Tibial nerve (tissue), 4 donors: ENCODE measurements at regions not wholly inside any gene's neighbourhood (a gene's known extent, or its start where the extent isn't known, plus 50 kb on each side); places are given as distances from the start of the nearest gene placed in this dataset.

Experiments used
- DNase-seq, 2 donors: peaks; one replicate each; pipeline ENCODE4 v3.0.0-alpha.2; 2019; ENCODE audit warnings: low spot score in 2 of 2
- H3K27ac ChIP-seq, 4 donors: fragments of 200-600 bp; sonication (generic) in 3 of 4; one replicate each; pipeline ENCODE4 v1.5.1; 2017 to 2019; ENCODE audit warnings: mild to moderate bottlenecking in 1 of 4
- H3K27me3 ChIP-seq, 2 donors: fragments of 200-600 bp; sonication (generic) in 1 of 2; one replicate each; pipeline versions ENCODE4 v1.5.1 to v1.6.0; 2017 to 2019
- H3K36me3 ChIP-seq, 3 donors: fragments of 200-600 bp; sonication (generic); one replicate each; pipeline ENCODE4 v1.5.1; 2018 to 2019
- H3K4me1 ChIP-seq, 4 donors: fragments of 200-600 bp; sonication (generic) in 3 of 4; one replicate each; pipeline ENCODE4 v1.5.1; 2017 to 2019
- H3K4me3 ChIP-seq, 4 donors: fragments of 200-600 bp; sonication (generic) in 3 of 4; one replicate each; pipeline ENCODE4 v1.5.1; 2017 to 2019; ENCODE audit warnings: mild to moderate bottlenecking in 1 of 4, moderate library complexity in 1 of 4
- H3K9me3 ChIP-seq, 4 donors: fragments of 200-600 bp; sonication (generic) in 3 of 4; one replicate each; pipeline ENCODE4 v1.5.1; 2017 to 2019
- EP300 ChIP-seq, 2 donors: sonication (generic); formaldehyde crosslinking; IDR thresholded peaks; one replicate each; pipeline ENCODE4 v1.6.1; 2017; ENCODE audit warnings: antibody characterized with exemption in 2 of 2, mild to moderate bottlenecking in 1 of 2
- POLR2A ChIP-seq, 2 donors: fragments of 450-650 bp; IDR thresholded peaks; one replicate each; pipeline ENCODE4 v1.6.1; 2017; ENCODE audit warnings: antibody characterized with exemption in 2 of 2, mild to moderate bottlenecking in 2 of 2, moderate library complexity in 2 of 2
- WGBS, 2 donors: methylation state at CpG; one replicate each; pipeline ENCODE4 v1.1.5; 2018; 5-methylcytosine and 5-hydroxymethylcytosine counted together
- TF ChIP-seq, protein P1 (sequence below), 5 experiments: fragments of 200-600 bp in 3 of 5; fragments of 450-650 bp in 2 of 5; sonication (generic) in 3 of 5; IDR thresholded peaks; one replicate each; pipeline ENCODE4 v1.5.1; 2016 to 2019; ENCODE audit warnings: antibody characterized with exemption in 5 of 5, mild to moderate bottlenecking in 3 of 5, moderate library complexity in 2 of 5

DNA sequence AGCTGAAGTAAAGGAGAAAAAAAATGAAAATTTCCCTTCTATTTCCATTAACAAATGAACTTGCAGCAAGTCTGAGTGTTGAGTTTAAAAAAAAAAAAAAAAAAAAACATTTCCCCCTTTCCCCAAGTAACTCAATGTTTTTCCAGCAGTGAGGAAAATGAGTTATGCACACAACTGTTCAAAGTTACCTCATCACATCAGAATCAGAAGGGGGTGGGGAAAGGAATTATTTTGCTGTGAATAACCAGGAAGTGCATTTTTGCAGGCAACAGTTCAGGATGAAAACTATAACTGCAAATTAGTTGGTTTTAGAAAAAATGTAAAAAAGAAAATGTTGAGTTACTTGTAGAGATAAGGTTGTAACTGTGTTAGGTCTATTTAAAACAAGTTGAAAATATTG is 568.9 kb upstream of the CITED2 start:
- Histone ChIP-seq H3K4me3 (no peak overlapping the region), H3K9me3 (no peaks in the 10 kb centered on the region), H3K36me3 (no peaks in the 10 kb centered on the region), H3K27ac (peak overlapping the region in 2 of 4 donors; percentile 58 to 77), H3K27me3 (no peaks in the 10 kb centered on the region), H3K4me1 (peaks cover 0 to 37% (median 9%) of the 10 kb centered on the region in 4 donors)
- peak in 1 of 2 donors; percentile 24 for DNase-seq
- TF ChIP-seq, protein P1, sequence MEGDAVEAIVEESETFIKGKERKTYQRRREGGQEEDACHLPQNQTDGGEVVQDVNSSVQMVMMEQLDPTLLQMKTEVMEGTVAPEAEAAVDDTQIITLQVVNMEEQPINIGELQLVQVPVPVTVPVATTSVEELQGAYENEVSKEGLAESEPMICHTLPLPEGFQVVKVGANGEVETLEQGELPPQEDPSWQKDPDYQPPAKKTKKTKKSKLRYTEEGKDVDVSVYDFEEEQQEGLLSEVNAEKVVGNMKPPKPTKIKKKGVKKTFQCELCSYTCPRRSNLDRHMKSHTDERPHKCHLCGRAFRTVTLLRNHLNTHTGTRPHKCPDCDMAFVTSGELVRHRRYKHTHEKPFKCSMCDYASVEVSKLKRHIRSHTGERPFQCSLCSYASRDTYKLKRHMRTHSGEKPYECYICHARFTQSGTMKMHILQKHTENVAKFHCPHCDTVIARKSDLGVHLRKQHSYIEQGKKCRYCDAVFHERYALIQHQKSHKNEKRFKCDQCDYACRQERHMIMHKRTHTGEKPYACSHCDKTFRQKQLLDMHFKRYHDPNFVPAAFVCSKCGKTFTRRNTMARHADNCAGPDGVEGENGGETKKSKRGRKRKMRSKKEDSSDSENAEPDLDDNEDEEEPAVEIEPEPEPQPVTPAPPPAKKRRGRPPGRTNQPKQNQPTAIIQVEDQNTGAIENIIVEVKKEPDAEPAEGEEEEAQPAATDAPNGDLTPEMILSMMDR (IDR thresholded peaks at IDR 0.05), result no peak
- peak in 1 of 2 donors; percentile 55 for TF ChIP-seq EP300 (IDR thresholded peaks at IDR 0.05)

DNA sequence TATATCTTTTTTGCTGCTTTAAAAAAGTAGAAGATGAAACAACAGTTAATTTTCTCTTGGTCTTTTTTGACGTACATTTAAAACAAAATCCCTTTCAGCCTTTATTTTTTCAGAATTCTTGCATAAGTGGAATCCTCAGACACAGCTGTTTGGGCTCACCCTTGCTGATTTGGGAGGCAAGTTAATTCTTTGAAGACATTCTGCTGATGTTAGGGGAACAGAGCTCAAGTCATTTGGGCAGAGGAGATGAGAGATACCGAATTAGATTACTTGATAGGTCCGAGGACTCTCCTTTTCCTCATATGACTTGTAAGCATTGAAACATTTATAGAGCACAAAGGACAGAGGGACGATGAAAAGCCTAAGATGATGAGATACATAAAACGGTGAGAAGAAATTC is 567.9 kb upstream of the CITED2 start:
- DNase-seq, result no peak
- TF ChIP-seq POLR2A (IDR thresholded peaks at IDR 0.05), result no peak
- TF ChIP-seq EP300 (IDR thresholded peaks at IDR 0.05), result no peak
- TF ChIP-seq, protein P1 (IDR thresholded peaks at IDR 0.05), result no peak
- H3K27me3 ChIP-seq, result no peaks in the 10 kb centered on the region
- H3K27ac ChIP-seq, result peak overlapping the region in 2 of 4 donors; percentile 2 to 58
- H3K4me3 ChIP-seq, result no peak overlapping the region
- H3K9me3 ChIP-seq, result no peaks in the 10 kb centered on the region
- no peaks in the 10 kb centered on the region for H3K36me3 ChIP-seq
- peaks cover 0 to 37% (median 9%) of the 10 kb centered on the region in 4 donors for H3K4me1 ChIP-seq
- WGBS, 2 donors, result 42 to 50% methylated on average over 5 of the region's 5 CpGs

DNA sequence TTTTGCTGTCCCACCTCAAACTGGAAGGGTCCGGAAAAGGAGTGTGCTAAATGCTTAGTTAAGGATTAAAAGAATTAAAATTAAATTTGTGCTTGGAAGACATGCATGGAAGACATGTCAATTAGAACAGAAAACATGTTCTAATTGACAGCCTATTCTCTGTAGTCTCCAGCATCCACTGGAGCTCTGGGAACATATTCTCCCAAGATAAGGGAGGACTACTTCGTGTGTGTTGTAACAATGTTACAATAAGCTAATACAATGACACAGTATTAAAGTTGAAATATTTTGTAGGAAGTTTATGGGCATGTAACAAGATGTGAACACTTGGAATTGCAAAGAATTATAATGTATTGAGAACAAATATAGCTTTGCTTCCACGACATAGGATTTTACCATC is 567.4 kb upstream of the CITED2 start:
- 23 to 63% methylated on average over 3 of the region's 3 CpGs for WGBS, 2 donors
- TF ChIP-seq POLR2A (IDR thresholded peaks at IDR 0.05) (no peak), EP300 (IDR thresholded peaks at IDR 0.05) (no peak)
- TF ChIP-seq, protein P1 (IDR thresholded peaks at IDR 0.05), result no peak

DNA sequence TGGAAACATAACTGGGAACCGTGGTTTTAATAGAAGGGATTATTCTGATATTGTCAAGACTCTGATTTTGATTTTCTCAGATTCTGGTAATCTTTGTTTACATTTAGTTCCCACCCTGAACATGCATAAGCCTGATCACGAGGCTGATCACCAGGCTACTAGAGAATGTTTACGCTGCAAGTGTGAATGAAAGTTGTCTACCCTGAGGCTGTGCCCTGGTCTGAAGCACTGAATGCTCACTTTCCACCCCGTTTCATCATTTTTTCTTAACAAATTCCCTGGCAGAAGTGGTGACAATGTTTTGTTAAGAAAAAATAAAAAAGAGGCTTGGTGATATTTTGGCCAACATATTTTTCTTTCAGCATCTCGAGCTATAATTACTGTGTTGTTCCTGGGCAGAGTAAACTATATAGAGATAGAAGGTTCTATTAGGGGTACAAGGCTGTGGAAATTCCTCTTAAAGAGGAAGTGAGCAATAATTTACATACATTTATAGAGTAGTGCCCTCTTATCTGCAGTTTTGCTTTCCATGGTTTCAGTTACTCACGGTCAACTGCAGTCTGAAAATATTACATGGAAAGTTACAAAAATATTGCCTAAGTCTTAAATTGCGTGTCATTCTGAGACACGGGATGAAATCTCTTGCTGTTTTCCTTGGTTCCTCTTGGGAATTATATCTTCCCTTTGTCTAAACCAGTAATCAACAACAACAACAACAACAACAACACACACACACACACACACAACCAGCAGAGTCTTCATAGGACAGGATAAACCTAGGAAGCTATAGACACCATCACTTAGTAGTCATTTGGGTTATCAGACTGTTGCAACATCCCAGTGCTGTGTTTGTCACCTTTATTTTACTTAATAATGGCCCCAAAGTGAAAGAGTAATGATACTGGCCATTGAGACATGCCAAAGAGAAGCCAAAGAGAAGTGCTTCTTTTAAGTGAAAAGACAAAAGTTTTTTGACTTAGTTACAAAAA is 566.6 kb upstream of the CITED2 start:
- no peaks in the 10 kb centered on the region for H3K27me3 ChIP-seq
- H3K36me3 ChIP-seq, result no peaks in the 10 kb centered on the region
- peak overlapping the region in 1 of 4 donors; percentile 28 for H3K27ac ChIP-seq
- TF ChIP-seq EP300 (IDR thresholded peaks at IDR 0.05) (no peak), POLR2A (IDR thresholded peaks at IDR 0.05) (no peak)
- TF ChIP-seq, protein P1 (IDR thresholded peaks at IDR 0.05), result no peak
- no peak overlapping the region for H3K4me3 ChIP-seq
- DNase-seq, result no peak
- H3K4me1 ChIP-seq, result peaks cover 0 to 37% (median 9%) of the 10 kb centered on the region in 4 donors
- no peaks in the 10 kb centered on the region for H3K9me3 ChIP-seq
- 77% methylated on average over 8 of the region's 8 CpGs for WGBS, 2 donors

More for the DNA sequence above, 567.4 kb upstream of the CITED2 start:
- no peak overlapping the region for H3K4me3 ChIP-seq
- H3K27ac ChIP-seq, result peak overlapping the region in 1 of 4 donors; percentile 58
- no peaks in the 10 kb centered on the region for H3K27me3 ChIP-seq
- no peaks in the 10 kb centered on the region for H3K9me3 ChIP-seq
- no peak for DNase-seq
- peaks cover 0 to 37% (median 9%) of the 10 kb centered on the region in 4 donors for H3K4me1 ChIP-seq
- H3K36me3 ChIP-seq, result no peaks in the 10 kb centered on the region
